IPS-18a (cell line): ENCODE measurements at regions not wholly inside any gene's neighbourhood (a gene's known extent, or its start where the extent isn't known, plus 50 kb on each side); places are given as distances from the start of the nearest gene placed in this dataset.

ENCODE experiments used
- H3K27ac ChIP-seq: one replicate; pipeline ENCODE4 v1.5.1; 2013; ENCODE audit warnings: low read length
- H3K27me3 ChIP-seq: one replicate; pipeline ENCODE4 v1.6.1; 2013; ENCODE audit warnings: mild to moderate bottlenecking, low read length; ENCODE audit not compliant: control insufficient read depth, insufficient read depth
- H3K36me3 ChIP-seq: one replicate; pipeline ENCODE4 v1.6.1; 2013; ENCODE audit warnings: low read depth, low read length; ENCODE audit not compliant: control insufficient read depth
- H3K4me1 ChIP-seq: one replicate; pipeline ENCODE4 v1.6.1; 2013; ENCODE audit warnings: low read depth, low read length; ENCODE audit not compliant: control insufficient read depth
- H3K4me3 ChIP-seq: one replicate; pipeline ENCODE4 v1.5.1; 2013; ENCODE audit warnings: low read length
- H3K9ac ChIP-seq: one replicate; pipeline ENCODE4 v1.6.1; 2013; ENCODE audit warnings: mild to moderate bottlenecking, low read length, moderate library complexity
- H3K9me3 ChIP-seq: one replicate; pipeline ENCODE4 v1.6.1; 2013; ENCODE audit warnings: low read depth, low read length; ENCODE audit not compliant: control insufficient read depth

DNA sequence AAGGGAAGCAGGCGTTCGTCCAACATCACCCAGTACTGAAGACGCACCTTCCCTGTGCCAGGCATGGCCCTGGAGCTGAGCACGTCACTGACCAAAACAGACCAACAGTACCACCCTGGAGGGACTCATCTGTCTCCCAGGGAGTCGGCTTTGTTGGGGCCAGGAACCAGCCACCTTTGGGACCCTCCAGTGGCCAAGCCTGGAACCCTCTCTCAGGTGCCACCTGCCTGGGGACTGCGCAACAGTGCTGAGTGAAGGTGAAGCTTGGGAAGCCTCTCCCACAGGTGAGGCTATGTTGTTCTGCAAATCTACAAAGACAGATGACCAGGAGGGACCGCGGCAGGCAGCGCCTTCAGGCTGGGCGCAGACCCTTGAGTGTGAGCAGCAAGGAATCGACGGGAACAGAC is 91.4 kb upstream of the OTOS start:
- Histone ChIP-seq H3K36me3 (no peaks in the 10 kb centered on the region), H3K4me1 (no peaks in the 10 kb centered on the region), H3K9me3 (peaks cover 12% of the 10 kb centered on the region), H3K27me3 (no peaks in the 10 kb centered on the region), H3K4me3 (no peak overlapping the region), H3K27ac (no peak overlapping the region), H3K9ac (no peak overlapping the region)

DNA sequence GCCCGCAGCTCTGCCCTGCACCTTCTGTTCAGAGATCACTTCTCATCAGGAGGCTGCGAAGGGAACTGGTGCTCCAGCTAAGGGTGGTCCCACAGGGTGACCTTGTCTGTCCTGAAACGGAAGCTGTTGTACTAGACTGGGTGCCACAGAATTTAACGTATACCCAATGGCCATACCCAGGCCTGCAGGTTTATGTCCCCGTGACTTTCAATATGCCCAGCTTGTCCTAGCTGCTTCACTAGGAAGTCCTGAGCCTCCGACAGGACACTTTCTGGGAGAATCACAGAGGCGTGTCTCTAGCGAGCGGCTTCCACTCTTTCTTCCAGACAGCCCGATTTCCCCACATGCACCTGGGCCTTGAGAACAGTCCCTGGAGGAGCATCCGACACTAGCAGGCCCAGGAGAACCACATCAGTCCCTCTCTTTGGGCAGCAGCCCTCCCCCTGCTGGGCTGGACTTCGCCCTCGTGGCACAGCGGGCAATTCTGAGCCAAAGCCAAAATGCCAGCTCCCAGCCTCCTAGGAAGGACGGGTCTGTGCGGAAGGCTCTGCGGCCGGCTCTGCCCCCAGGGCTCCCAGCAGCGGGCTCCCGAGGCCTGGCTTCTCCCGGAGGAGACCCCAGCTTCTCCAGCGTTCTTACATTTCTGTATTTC is 91.9 kb upstream of the OTOS start:
- no peaks in the 10 kb centered on the region for H3K4me1 ChIP-seq
- H3K27me3 ChIP-seq = no peaks in the 10 kb centered on the region
- peaks cover 12% of the 10 kb centered on the region for H3K9me3 ChIP-seq
- no peak overlapping the region for H3K27ac ChIP-seq
- H3K4me3 ChIP-seq = no peak overlapping the region
- H3K9ac ChIP-seq = no peak overlapping the region
- H3K36me3 ChIP-seq = no peaks in the 10 kb centered on the region

DNA sequence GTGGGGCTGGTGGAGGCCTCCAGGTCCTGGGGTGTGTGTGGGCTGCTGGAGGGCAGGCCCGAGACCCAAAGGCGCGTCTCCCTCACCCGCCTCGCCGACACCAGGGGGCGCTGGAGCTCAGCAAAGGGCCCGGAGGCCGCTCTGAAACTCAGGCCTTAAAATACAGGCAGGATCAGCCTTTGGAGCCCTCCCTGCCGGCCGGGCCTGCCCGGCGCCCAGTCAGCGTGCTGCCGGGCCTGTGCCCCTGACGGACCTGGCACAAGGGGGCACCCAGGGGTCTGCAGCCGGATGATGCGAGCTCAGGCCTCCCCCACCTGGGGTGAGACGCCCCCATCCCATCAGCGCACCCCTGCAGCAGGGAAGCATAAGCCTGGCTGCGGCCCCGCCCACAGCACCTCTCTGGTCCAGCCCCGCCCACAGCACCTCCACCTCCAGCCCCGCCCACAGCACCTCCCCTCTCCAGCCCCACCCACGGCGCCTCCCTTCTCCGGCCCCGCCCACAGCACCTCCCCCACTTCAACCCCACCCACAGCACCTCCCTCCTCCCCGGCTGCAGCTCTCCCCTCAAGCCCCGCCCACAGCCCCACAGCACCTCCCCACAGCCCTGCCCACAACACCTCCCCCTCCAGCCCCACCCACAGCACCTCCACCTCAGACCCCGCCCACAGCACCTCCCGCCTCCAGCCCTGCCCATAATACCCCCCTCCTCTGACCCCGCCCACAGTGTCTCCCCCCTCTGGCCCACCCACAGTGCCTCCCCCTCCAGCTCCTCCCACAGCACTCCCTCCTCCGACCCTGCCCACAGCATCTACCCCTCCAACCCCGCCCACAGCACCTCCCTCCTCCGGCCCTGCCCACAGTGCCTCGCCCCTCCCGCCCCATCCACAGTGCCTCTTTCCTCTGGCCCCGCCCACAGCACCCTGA is 92.8 kb upstream of the OTOS start:
- no peaks in the 10 kb centered on the region for H3K27me3 ChIP-seq
- H3K4me3 ChIP-seq = peak overlapping the region; percentile 52
- no peaks in the 10 kb centered on the region for H3K4me1 ChIP-seq
- H3K36me3 ChIP-seq = no peaks in the 10 kb centered on the region
- no peak overlapping the region for H3K9ac ChIP-seq
- no peak overlapping the region for H3K27ac ChIP-seq
- peaks cover 12% of the 10 kb centered on the region for H3K9me3 ChIP-seq

DNA sequence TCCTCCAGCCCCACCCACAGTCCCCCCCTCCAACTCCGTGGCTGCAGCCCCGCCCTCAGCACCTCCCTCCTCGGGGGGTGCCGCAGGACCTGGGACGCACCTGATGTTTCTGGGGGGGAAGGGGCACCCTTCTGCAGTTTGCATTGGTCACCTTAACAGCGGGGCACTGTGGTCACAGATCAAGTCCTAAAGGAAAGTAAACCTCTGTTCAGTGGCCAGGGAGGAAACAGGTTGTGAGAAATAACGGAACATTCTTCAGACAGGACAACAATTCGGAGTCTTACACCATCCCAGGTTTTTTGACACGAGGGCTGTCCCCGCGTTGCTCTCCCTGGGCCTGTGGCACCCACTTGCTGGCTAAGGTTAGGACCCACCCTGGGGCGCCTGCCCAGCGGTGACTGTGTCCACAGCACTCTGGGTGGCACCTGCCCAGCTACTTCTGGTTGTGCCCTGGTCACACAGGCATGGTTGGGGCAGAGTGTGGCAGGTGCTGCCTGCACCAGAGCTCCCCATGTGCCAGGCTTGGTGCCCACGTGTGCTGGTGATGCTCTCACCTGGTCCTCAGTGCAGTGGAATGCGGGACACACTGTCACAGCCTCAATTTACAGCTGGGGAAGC is 93.5 kb upstream of the OTOS start:
- Histone ChIP-seq H3K4me3 (peak overlapping the region; percentile 19), H3K4me1 (no peaks in the 10 kb centered on the region), H3K9me3 (peaks cover 9% of the 10 kb centered on the region), H3K27me3 (no peaks in the 10 kb centered on the region), H3K9ac (no peak overlapping the region), H3K27ac (no peak overlapping the region), H3K36me3 (no peaks in the 10 kb centered on the region)

DNA sequence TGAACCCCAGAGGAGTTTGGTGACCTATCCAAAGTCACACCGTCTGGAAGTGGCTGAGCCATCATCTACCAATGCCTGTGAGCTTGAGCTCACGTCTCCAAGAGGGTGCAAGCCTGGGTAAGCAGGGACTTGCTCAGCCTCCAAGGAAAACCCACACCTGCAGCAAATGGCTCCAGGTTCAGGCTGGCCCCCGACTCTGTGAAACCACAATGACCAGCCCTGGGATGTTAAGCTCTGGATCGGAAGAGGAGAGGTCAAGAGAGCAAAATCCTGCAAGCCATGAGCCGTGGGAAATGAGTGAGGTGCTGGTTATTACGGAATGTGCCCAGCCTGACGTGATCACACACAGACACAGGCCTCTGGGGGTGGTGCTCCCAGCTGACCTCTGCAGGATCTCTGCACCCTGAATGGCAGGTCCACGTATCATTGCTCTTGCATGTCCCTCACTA is 94.1 kb upstream of the OTOS start:
- Histone ChIP-seq H3K27ac (no peak overlapping the region), H3K36me3 (no peaks in the 10 kb centered on the region), H3K4me1 (no peaks in the 10 kb centered on the region), H3K27me3 (no peaks in the 10 kb centered on the region), H3K9me3 (peaks cover 4% of the 10 kb centered on the region), H3K4me3 (no peak overlapping the region), H3K9ac (no peak overlapping the region)

DNA sequence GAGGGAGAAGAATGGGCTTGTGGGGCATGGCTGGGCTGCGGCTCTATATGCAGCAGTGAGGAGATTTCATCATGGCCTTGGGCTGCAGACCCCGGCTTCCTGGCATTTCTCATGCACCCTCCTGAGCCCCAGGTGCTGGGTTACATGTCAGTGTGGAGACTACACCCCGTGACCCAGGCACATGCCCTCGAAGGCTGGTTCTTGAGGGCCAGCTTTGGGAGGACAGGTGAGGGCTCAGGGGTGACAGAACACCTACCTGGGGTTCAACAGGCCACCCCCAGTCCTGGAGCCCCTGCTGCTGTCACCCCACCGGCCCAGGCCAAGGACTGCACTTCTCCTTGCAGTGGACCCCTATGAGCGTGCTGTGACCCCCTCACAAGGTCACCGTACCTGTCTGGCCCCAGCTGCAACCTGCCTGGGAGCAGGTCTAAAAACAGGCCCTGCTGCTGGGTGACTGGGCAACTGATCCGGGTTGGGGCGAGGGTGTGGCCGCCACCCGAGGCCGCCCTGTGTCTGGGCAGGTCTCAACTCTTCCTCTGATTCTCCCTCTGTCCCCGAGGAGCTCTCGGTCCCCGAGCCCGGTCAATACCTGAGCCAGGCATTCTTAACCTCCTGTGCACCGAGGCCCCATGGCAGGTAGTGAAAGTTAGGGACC is 94.8 kb upstream of the OTOS start:
- Histone ChIP-seq H3K4me3 (no peak overlapping the region), H3K4me1 (no peaks in the 10 kb centered on the region), H3K9ac (no peak overlapping the region), H3K36me3 (no peaks in the 10 kb centered on the region), H3K9me3 (no peaks in the 10 kb centered on the region), H3K27me3 (no peaks in the 10 kb centered on the region), H3K27ac (no peak overlapping the region)

DNA sequence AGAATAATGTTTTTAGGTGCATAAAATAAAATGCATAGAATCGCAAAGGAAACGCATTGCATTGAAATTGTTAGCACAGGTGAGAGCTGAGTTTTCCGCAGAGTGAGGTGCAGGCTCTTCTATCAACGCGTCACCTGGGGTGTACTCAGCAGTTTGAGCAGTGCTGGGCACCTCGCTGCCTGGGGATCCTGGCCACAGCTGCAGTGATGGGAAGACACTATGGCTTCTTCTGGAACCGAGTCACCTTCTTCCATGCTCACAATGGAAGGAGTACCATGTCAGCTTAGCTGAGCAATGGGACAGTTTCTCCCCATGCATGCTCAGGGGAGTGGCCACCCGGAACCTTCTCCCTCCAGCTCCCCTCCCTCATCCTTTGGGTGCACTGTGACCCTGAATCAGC is 95.4 kb upstream of the OTOS start:
- Histone ChIP-seq H3K27ac (no peak overlapping the region), H3K9me3 (no peaks in the 10 kb centered on the region), H3K4me1 (no peaks in the 10 kb centered on the region), H3K27me3 (no peaks in the 10 kb centered on the region), H3K9ac (no peak overlapping the region), H3K4me3 (no peak overlapping the region), H3K36me3 (no peaks in the 10 kb centered on the region)

DNA sequence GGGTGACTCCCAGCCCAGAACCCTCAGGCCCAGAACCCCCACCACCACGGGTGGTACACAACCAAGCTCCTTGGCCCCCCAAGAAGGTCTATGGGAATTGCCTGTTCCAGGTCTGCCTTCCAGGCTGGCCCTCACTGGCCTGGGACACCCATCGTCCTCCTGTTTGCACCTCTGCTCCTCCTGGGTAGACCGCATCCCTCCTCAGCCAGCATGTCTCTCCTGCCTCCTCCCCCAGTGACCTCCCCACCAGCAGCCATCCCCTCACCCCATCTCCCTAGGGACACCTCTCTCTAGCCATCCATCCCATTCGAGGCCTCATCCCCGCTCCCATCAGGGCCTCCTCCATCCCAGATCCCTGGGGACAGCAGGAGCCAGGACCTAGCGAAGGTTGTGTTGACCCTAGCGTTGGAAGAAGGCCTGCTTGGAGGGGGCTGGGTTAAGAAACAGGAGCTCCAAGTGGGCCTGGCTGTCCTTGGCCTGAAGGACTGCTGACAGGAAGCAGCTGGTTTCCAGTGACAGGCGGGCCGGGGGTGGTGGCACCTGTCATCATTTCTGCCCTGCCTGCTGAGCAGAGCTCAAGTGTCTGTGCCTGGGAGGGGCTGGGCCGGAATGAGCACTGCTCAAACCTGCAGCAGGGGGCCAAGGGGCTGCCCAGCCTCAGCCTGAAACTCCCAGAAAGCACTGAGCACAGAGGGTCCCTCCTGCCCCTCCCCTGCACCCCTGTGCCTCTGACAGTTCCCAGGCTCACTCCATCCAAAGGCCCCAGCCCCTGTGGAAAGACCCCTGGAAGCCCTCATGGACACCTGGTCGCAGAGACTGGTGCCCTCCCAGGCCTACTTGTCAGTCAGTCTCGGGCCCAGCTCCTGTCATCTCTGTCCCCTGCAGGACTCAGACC is 96.0 kb upstream of the OTOS start:
- H3K27me3 ChIP-seq = no peaks in the 10 kb centered on the region
- no peak overlapping the region for H3K4me3 ChIP-seq
- no peaks in the 10 kb centered on the region for H3K9me3 ChIP-seq
- no peak overlapping the region for H3K9ac ChIP-seq
- no peaks in the 10 kb centered on the region for H3K36me3 ChIP-seq
- no peaks in the 10 kb centered on the region for H3K4me1 ChIP-seq
- H3K27ac ChIP-seq = no peak overlapping the region

DNA sequence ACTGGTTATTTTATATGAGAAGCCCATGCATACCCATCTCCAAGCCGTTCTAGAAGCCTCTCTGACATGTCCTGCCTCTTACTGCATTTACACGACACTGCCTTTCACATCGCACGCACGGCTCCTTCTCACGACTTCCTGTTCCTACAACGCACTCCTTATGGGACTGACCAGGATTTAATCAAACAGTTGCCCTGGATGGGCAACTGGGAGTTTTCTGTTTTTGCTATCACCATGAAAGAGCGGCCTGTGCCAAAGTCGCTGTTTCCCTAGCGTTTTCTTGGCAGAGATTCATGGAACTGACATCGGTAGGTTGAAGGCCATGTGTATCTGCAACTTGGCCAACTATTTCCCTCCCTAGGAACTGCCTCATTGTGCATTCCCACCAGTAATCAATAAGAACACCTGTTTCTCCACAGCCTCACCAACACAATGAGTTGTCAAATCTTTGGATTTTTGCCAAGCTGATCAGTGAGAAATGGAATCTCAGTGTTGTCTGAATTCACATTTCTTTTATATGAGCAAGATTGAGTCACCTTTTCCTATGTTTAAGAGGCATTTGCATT is 97.2 kb upstream of the OTOS start:
- no peaks in the 10 kb centered on the region for H3K4me1 ChIP-seq
- no peak overlapping the region for H3K4me3 ChIP-seq
- H3K9me3 ChIP-seq = no peaks in the 10 kb centered on the region
- no peak overlapping the region for H3K27ac ChIP-seq
- no peaks in the 10 kb centered on the region for H3K36me3 ChIP-seq
- no peaks in the 10 kb centered on the region for H3K27me3 ChIP-seq
- no peak overlapping the region for H3K9ac ChIP-seq

DNA sequence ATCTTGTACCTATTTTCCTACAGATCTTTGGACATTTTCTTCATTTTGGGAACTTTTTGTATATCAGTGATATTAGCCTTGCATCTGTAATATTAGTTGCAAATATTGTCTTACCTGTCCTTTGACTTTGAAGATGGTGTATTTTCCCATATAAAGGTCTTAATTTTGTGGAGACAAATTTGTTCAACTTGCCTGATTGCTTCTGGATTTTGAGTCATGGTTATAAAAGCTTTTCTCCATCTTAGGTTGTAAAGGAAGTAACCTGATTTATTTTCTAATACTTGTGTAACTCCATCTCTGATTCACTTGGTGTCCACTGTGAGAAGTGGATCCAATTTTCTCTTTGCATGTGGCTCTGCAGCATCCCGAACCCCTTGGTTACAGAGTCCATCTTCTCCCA is 97.7 kb upstream of the OTOS start:
- Histone ChIP-seq H3K4me3 (no peak overlapping the region), H3K27me3 (no peaks in the 10 kb centered on the region), H3K27ac (no peak overlapping the region)

More for the DNA sequence above, 97.7 kb upstream of the OTOS start:
- no peaks in the 10 kb centered on the region for H3K9me3 ChIP-seq
- H3K9ac ChIP-seq = no peak overlapping the region
- no peaks in the 10 kb centered on the region for H3K36me3 ChIP-seq
- no peaks in the 10 kb centered on the region for H3K4me1 ChIP-seq
